HG02610 (cell line): ENCODE measurements at regions not wholly inside any gene's neighbourhood (a gene's known extent, or its start where the extent isn't known, plus 50 kb on each side); places are given as distances from the start of the nearest gene placed in this dataset.
A peak's percentile ranks its signal among the peaks of the same experiment; 100 is the strongest.

Source experiments
- ATAC-seq: cut with Tn5 transposase; IDR thresholded peaks from one replicate; pipeline ENCODE4 v1.9.1; 2021; ENCODE audit warnings: mild to moderate bottlenecking, moderate library complexity; ENCODE audit not compliant: unreplicated experiment

DNA sequence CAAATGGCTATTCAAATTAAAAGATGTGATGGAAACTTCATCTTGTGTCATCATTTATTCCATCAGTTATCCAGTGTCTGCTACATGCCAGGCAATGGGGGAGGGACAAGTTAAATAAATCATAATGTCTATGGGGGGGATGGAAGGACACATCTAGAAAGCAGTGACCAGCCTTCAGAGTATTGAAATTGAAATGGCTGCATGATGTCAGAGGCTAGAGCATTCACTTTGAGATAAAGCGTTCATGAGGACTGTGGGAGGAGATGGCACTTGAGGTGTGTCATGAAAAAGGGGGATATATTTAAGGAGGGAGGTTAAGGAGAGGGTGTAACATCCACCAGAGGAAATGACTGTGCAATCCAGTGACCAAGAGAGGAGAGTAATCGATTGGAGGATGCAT is 50.6 kb downstream of the SLIT2 start:
- ATAC-seq: no peak

DNA sequence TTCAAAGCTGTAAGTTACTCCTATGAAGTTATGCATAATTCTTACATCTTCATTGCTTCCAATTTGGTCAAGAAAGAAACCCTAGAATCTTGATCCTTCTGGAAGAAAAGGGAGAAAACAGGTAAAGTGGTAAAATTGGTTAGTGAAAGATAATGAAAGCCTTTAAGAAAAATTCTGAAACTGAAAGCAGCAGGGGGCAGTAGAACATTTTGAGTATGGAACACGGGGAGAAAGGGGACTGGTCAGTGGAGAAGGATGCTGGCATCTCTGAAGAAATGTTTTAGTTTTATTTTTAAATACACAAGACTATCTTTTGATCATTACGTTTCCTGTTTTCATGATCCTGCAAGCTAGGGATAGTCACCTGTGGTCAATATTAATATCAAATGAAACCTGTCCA is 54.3 kb downstream of the SLIT2 start:
- ATAC-seq: no peak

DNA sequence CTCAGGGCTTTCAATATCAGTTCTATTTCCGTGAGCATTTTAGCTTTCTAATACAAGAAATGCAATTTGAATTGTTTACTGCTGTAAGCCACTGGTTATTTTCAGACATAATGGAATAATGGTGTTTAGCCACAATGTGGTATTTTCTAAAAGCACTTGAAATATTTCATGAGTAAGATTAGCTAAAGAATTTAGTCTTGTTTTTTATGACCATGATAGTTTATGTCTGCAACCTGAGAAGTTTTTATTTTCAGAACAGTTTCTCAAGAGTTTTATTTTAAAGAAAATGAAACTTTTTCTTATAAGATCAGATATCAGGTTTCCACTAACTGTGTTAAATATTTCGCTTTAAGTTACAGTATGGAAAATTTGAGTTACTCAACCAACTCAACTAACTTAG is 60.2 kb downstream of the SLIT2 start:
- no peak for ATAC-seq

DNA sequence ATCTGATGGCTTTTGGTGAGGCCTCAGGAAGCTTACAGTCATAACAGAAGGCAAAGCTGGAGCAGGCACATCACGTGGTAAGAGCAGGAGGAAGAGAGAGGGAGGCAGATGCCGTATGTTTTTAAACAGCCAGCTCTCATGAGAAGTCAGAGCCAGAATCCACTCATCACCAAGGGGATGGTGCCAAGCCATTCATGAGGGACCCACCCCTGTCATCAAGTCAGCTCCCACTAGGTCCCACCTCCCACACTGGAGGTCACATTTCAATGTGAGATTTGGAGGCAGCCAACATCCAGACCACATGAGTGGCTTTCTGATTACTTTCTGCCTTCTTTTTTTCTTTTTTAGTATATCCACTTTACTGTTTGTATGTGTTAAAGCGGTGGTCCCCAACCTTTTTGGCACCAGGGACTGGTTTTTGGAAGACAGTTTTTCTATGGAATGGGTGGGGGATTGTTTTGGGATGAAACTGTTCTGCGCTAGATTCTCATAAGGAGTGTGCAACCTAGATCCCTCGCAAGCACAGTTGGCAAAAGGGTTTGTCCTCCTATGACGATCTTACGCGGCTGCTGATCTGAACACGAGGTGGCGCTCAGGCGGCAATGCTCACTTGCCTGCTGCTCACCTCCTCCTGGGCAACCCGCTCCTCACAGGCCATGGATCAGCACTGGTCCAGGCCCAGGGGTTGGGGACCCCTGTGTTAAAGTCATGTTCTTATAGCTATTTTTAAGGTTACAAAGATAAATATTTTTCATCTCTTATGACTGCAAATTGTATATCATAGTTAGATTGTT is 61.7 kb downstream of the SLIT2 start:
- peak; percentile 82 for ATAC-seq

DNA sequence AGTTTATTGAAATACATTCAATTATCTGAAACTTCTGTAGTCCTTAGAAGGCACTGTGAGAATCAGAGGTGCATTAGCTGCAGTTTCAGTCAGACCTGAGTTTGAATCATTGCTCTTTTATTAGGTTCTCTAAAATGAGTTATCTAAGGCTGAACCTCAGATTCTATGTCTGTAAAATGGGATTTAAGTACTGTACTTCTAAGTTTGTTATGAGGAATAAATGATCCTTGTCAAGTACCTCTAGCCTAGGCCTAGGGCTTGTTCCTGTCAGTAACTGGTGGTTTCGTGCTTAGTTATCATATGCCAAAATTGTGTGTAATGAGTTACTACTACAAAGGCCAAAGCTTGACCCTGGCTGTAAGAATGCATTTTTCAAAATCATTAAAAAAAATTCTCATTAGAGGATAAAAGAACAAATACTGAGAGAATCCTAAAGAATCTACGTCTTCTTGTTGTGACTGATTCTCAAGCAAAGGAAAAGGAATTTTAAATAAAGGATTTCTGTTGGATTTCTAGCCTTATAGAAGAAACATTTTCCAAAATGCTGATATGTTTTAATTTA is 65.8 kb downstream of the SLIT2 start:
- no peak for ATAC-seq

DNA sequence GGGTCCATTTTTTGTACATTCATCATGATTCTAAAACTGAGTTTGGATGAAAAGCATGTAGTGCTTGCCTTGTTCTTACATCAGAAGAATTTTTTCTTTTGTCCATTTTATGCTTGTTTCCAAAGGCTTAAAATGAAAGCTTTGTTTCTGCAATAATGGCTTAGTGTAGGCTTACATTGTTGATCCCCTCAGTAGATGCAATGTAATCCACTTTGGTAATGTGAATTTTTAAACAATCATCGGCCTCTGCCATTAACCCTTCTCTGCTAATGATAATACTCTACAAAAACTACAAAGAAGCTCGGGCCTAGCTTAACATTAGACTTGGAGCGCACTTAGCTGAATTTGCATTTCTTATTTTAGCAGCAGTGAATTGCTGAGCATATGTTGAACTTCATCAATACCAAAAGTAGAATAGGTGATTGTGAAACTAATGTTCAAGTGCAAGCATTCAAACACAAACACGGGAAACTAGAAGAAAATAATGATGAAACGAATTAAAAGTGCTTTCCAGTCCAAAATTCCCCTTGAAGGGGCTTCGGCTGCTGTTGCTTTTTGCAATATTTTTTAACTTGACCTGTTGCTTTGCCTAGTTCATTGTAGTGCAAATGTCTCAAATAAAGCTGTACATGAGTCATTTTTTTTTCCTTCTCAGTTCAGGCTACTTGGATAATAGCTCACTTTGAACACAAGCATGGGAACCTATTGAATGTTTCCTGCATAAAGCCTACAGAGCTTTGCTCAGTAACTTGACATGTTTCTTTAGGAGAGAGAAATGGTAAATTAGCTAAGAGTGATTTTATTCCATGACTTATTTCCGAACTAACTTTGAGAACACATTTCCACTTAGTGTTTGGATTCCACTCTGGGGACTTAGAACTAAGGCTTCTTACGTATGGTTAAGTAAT is 66.5 kb downstream of the SLIT2 start:
- no peak for ATAC-seq

DNA sequence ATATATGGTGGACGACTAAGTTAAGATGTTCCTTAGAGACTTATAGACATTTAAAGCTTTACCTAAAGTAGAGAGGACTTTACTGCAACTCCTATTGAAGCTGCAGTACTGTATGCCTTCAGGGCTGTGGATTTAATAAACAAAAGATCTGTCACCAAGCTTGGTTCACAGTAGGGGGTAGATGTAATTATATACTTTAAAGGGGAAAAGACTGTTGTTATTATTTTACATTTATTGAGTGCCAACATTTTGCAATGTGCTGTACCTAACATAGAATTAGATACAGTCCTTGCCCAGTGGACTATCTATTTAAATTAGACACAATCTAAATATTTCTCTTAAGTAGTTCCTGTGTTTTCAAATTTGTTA is 67.2 kb downstream of the SLIT2 start:
- no peak for ATAC-seq

DNA sequence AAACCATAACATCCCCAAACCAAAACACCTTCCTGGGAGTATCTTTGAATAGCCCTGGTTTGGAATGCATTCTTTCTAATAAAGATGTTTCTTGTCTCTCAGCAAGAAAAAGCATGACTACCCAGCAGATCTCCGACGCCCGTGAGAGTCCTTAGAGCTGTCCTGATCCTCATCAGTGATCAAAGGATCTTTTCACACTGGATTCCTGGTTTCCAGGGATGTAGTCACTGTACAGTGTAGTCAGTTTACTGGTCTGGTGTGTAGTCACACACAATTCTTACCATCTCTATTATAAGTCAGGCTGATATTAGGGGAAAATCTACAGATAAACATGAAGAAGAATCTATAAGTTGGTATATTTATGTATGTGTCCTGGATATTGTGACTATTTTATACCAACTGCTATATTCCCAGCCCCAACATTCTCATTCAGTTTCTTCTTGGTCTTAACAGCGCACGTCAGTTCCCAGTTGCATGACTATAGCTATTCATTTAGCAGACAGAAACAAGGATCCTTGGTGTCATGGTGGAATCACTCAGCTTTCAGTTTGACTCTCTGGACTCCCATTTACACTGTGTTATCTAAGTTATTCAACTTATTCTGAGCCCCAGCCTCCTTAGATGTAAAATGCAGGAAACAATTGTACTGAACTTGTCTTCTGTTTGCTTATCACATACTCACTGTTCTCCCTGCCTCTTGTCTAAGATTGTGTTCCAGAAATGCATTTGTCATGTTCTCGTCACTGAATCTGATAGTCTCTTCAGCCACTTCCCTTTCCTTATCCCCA is 68.3 kb downstream of the SLIT2 start:
- ATAC-seq: no peak

DNA sequence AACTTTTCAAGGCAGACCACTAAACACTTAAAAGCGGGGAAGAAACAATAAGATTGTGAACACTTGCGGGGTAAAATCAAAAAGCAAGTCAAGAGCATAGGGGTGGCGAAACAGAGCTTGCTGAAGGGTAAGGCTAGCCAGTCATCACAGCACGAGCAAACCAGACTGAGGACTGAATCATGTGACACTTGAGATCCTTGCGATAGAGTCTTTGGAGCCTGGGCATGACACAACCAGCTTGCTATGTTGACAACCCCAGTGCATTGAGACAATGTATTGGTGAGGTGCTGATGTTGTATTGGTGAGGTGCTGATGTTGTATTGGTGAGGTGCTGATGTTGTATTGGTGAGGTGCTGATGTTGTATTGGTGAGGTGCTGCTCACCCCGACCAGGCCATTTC is 72.3 kb downstream of the SLIT2 start:
- no peak for ATAC-seq

DNA sequence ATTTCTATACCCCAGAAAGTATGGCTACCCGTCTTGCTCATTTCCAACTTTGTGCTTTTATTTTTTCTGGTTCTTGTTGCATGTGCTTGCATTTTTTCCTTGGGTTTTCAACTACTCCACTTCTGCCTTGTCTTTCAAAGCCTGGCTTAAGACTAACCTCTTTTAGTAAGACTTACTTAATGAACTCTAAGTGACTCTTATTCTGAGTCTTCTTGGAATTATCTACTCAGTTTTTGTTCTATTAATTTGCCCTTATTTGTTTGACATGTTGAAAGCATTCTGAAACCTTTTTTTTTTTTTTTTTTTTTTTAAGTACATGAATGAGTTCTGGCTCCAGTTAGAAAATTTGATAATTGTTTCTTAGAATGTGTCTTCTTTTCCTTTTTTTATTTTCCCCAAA is 74.8 kb downstream of the SLIT2 start:
- ATAC-seq: no peak

DNA sequence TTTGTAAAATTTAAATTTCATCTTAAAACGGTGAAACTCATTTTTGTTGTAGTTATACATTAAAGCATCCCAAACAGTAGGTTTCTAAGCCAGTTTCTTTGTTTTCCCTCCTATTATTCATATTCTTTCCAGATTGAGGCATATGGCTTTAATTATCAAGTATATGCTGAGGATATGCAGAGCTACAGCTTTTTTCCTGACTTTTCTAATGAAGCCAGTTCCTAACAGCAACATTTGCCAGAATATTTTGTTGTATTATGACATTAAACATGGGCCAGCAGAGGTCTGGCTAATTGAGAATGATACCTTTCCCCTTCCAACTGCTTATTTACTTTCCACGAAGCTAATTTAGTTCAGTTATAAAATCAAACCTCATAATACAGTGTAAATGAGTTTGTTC is 75.3 kb downstream of the SLIT2 start:
- ATAC-seq: no peak

DNA sequence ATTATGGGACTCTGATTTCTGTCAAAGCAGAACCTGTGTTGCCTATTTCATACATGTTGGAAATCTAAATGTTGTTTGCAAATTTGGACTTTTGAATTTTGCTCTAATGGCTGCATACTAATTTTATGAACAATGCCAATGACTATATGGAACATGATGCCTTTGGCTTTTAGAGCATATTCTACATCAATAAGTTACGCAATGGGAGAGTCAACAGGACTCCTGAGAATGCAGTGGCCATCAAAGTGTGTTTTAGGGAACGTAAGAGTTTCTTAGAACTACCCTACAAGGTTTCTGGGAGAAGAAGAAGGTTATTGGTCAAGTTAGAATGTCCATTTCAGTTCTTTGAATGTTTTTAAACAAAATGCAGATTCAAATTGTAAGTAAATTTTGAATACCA is 76.1 kb downstream of the SLIT2 start:
- ATAC-seq: no peak

DNA sequence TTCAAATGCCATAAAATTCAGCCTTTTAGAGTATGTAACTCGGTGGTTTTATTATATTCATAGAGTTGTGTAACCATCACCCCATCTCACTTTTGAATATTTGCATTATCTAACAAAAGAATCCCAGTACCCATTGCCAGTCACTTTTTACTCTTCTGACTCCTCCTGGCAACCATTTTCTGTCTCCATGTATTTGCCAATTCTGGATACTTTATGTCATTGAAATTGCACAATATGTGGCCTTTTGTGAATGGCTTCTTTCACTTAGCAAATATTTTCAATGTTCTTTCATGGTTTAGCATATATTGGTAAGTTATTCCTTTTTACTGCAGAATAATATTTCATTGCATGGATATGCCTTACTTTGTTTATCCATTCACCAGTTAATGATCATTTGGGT is 79.9 kb downstream of the SLIT2 start:
- no peak for ATAC-seq

DNA sequence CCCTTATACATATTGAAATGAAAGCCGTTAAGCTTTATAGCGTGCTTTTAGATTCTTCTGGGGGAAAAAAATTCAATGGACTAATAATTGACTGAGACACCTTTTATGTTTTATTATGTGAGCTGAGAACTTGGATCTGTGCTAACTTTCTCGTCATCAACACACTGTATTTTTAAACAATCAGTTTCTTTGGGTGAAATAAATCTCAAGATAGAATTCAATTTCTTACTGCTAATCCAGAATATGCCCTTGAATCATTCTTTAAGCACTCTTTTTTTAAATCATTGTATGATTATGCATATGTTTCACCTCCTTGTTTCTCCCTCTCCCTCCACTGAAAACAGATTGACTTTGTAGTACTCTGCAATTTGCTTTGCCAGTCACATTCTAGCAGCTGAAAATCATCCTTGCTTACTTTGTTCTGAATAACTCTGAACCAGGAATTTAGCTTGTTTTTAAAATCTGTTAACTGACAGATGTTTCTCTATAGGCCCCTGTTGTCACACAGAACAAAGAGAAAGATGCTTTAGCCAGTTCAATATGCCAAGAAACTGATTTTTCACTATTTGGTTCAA is 81.5 kb downstream of the SLIT2 start:
- ATAC-seq: no peak

DNA sequence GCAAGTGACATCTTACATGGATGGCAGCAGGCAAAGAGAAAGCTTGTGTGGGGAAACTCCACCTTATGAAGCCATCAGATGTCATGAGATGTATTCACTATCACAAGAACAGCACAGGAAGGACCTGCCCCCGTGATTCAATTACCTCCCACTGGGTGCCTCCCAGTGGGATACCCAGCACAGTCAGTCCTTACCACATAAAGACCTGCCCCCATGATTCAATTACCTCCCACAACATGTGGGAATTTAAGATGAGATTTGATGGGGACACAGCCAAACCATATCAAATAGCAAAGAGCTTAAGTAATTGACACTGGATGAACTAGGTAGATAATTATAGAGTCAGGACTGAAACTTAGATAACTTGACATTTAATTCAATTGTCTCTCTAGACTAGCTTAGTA is 85.6 kb downstream of the SLIT2 start:
- no peak for ATAC-seq

DNA sequence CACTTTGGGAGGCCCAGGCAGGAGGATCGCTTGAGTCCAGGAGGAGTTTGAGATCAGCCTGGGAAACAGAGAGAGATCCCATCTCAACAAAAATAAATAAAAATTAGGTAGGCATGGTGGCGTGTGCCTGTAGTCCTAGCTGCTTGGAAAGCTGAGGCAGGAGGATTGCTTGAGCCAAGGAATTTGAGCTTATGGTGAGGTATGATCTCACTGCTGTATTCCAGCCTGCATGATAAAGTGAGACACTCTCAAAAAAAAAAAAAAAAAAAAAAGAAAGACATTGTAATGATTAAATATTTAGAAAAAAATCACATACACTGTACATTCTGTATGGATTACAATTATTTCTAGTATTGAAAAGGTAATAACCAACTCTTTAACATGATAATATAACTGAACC is 87.1 kb downstream of the SLIT2 start:
- no peak for ATAC-seq

DNA sequence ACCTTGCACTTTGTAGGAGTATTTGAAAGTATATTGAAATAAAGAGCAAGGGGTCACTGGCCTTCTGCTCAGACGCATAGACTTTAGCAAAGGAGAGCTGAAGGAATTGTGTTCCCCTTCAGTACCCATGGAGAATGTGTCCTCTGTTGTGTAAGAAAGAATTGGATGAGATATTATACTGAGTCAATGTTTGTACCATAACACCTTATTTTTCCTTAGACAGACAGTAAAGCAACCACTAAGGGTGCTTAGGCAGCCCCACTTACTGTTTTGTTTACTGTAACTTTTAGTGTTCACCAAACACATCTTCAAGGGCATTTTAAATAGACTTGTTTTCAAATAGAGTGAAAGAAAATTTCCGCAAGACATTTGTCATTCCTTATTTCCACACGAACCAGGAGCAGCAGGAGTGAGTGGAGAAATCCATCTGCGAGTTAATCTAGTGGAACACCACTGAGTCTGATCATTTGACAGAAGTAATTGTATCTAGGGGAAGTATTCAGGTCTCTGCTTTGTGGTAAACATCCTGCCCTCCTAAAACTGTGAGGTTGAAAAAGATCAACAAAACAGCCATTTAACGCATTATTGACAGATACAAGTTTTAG is 89.5 kb downstream of the SLIT2 start:
- ATAC-seq: no peak

DNA sequence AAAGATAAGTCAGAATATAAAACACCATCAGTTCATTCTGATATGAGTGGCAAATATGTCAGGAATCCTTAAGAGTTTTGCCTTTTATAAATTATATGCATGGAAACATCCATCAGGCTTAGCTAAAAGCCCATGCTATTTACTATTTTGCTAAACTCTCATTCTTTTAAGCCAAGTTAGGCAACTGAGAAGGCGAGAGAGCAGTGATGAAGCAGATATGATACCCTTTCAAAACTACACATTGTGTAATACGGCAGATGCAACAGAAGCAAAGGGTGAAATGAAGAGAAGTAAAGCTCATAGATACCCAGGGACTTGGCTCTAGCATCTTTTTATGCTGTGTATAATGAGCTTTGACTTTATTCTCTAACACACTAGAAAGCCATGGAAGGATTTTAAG is 95.8 kb downstream of the SLIT2 start:
- no peak for ATAC-seq

DNA sequence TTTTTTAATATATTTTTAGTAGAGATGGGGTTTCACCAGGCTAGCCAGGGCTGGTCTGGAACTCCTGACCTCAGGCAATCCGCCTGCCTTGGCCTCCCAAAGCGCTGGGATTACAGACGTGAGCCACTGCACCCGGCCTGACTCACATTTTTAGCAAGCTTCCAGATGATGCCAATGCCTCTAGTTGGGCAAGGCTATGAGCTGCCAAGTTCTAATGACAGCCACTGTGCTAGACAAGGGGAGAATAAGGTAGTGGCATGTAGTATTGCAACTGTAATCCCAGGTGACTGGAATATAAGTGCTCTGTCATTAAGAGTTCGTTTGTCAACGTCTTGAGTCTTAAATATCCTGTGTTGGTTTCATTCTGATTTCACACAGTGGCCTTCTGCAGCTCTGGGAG is 96.7 kb downstream of the SLIT2 start:
- no peak for ATAC-seq

DNA sequence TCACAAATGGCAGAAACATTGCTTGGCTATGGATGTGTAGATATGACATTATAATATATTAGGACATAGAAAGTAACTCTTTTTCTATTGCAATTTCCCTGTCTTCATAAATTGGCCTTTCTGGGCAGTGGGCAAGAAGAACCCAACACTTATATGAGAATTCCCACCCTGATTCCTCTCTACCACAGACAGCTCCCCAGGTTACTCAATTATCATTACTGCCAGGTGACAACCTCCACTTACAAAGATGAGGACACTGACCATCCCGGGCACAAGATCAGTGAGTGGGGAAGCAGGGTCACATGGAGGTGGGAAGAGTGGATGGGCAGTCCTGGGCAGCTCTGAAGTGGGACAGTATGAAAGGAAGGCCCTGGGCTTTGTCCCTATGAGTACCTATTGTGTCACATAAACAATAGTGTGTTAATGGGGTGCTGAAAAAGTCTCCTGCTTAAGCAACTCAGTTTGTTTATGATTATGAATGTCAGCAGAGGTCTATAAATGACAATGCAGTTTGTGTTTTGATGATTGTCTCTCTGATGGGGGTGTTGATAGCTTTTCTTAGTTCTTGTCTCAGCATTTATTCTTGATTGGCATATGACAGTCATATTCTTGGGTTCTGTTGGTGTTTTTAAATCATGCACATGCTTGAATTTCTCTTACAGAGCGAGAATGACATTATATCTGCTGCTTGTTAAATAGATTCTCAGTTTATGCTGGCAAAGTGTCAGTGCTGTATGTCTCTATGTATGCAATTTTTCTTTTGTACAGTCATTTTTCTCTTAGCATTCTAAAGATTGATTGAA is 99.9 kb downstream of the SLIT2 start:
- no peak for ATAC-seq
